ENCODE measurements at regions not wholly inside any gene's neighbourhood (a gene's known extent, or its start where the extent isn't known, plus 50 kb on each side); places are given as distances from the start of the nearest gene placed in this dataset.

DNA sequence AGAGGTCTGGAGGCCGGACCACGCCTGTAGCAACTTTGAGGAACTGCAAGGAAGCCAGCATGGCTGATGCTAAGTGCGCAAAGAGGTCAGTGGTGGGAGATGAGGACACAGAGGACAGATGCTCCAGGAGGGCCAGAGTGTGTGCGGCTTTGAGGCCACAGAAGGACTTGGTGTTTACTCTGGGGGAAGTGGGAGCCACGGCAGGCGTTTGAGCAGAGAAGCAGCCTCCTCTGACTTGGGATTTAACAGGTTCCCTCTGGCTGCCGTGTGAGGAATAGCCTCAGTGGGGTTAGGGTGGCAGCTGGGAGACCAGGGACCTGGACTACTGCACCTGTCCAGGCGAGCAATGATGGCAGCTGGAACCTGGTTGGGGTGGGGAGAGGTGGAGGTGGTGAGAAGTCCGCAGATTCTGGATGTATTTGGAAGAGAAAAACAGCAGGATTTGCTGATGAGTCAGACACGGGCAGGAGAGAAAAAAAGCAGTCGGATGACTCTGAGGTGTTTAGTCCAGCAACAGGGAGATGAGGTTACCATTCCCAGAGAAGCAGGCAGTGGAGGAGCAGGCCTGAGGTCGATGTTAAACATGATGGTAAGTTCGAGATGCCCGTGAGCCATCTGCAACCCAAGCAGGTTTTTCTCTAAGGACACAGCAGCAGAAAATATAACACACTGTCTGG, 143.5 kb downstream of the SCARB1 start:
- TF ChIP-seq CTCF (IDR thresholded peaks at IDR 0.05) (peak in 3 of 6 experiments; percentile 32 to 33 (median 33)), POLR2AphosphoS5 (IDR thresholded peaks at IDR 0.05) (no peak)

Data from upper lobe of left lung (tissue), 4 donors.